GM23248 (cell line): ENCODE measurements at regions not wholly inside any gene's neighbourhood (a gene's known extent, or its start where the extent isn't known, plus 50 kb on each side); places are given as distances from the start of the nearest gene placed in this dataset.
"Not testable (repeated sequence)": the region's sequence is repeated elsewhere in the genome, so short reads cannot be mapped to it uniquely, and the experiment has no call there.

ENCODE experiments used
- DNase-seq: peaks from one replicate; pipeline ENCODE4 v3.0.0-alpha.2; 2015
- H2AFZ ChIP-seq: fragments of 200-600 bp; sonication (generic); 2 replicates; pipeline ENCODE4 v1.6.1; 2016; ENCODE audit warnings: antibody characterized with exemption
- H3F3A ChIP-seq: fragments of 200-600 bp; sonication (generic); 2 replicates; pipeline ENCODE4 v1.6.1; 2016; ENCODE audit warnings: mild to moderate bottlenecking, antibody characterized with exemption, mixed run types; ENCODE audit not compliant: insufficient read depth
- H3K27ac ChIP-seq: fragments of 200-600 bp; sonication (generic); 2 replicates; pipeline ENCODE4 v1.5.1; 2016; ENCODE audit warnings: mild to moderate bottlenecking
- H3K27me3 ChIP-seq: fragments of 200-600 bp; sonication (generic); replicated peaks from 2 replicates; pipeline ENCODE4 v1.6.1; 2016; ENCODE audit warnings: mild to moderate bottlenecking; ENCODE audit not compliant: insufficient read depth
- H3K36me3 ChIP-seq: fragments of 200-600 bp; sonication (generic); 2 replicates; pipeline ENCODE4 v1.6.1; 2016; ENCODE audit warnings: low read depth, mild to moderate bottlenecking
- H3K4me1 ChIP-seq: fragments of 200-600 bp; sonication (generic); 2 replicates; pipeline ENCODE4 v1.6.1; 2016; ENCODE audit warnings: mild to moderate bottlenecking; ENCODE audit not compliant: insufficient read depth
- H3K4me2 ChIP-seq: fragments of 200-600 bp; sonication (generic); one replicate; pipeline ENCODE4 v1.6.1; 2016; ENCODE audit warnings: mild to moderate bottlenecking; ENCODE audit not compliant: unreplicated experiment
- H3K4me3 ChIP-seq: fragments of 200-600 bp; sonication (generic); 2 replicates; pipeline ENCODE4 v1.5.1; 2016; ENCODE audit warnings: mild to moderate bottlenecking
- H3K79me2 ChIP-seq: fragments of 200-600 bp; sonication (generic); 2 replicates; pipeline ENCODE4 v1.6.1; 2016; ENCODE audit warnings: mild to moderate bottlenecking; ENCODE audit not compliant: insufficient read depth
- H3K9ac ChIP-seq: fragments of 200-600 bp; sonication (generic); 2 replicates; pipeline ENCODE4 v1.6.1; 2016; ENCODE audit warnings: mild to moderate bottlenecking
- H3K9me2 ChIP-seq: fragments of 200-600 bp; sonication (generic); 2 replicates; pipeline ENCODE4 v1.6.1; 2016; ENCODE audit warnings: mixed run types, mild to moderate bottlenecking, moderate library complexity; ENCODE audit not compliant: insufficient read depth
- H3K9me3 ChIP-seq: fragments of 200-600 bp; sonication (generic); one replicate; pipeline ENCODE4 v1.6.1; 2017; ENCODE audit warnings: low read depth
- H4K20me1 ChIP-seq: fragments of 200-600 bp; sonication (generic); 2 replicates; pipeline ENCODE4 v1.6.0; 2016; ENCODE audit not compliant: insufficient read depth
- EZH2 ChIP-seq: fragments of 200-600 bp; sonication (generic); IDR thresholded peaks from 2 replicates; pipeline ENCODE4 v1.6.1; 2018; ENCODE audit warnings: antibody characterized with exemption, mild to moderate bottlenecking; ENCODE audit not compliant: insufficient read depth, poor library complexity, severe bottlenecking
- EZH2phosphoT487 ChIP-seq: fragments of 200-600 bp; sonication (generic); IDR thresholded peaks from 2 replicates; pipeline ENCODE4 v1.6.1; 2018; ENCODE audit warnings: antibody characterized with exemption, moderate library complexity, mild to moderate bottlenecking, low read depth; ENCODE audit not compliant: insufficient read depth
- WGBS, 2 experiments: methylation state at CpG; one replicate each; pipeline ENCODE4 v1.1.6; 2015 to 2017; ENCODE audit warnings: low lambda C conversion rate in 2 of 2, low coverage in 1 of 2; ENCODE audit errors: missing lambda C conversion rate in 2 of 2; 5-methylcytosine and 5-hydroxymethylcytosine counted together
- in situ Hi-C: fragments of 300-500 bp; cut with MboI; formaldehyde crosslinking; loops from 2 replicates; pipeline ENCODE4 v1.15.0; 2020

GRCh38 chr17:54368906-54369305, 531.7 kb upstream of the TOM1L1 start:
- Histone ChIP-seq H3K27me3 (no peaks in the 10 kb centered on the region), H4K20me1 (no peaks in the 10 kb centered on the region), H3K36me3 (no peaks in the 10 kb centered on the region), H3K9me3 (no peaks in the 10 kb centered on the region), H3K9me2 (no peaks in the 10 kb centered on the region), H3K27ac (no peak overlapping the region), H3K9ac (no peak overlapping the region), H3K4me2 (no peak overlapping the region), H3F3A (no peaks in the 10 kb centered on the region), H3K79me2 (no peaks in the 10 kb centered on the region), H3K4me1 (no peaks in the 10 kb centered on the region), H2AFZ (no peak overlapping the region), H3K4me3 (no peak overlapping the region)
- DNase-seq, result no peak
- in situ Hi-C loops, result no loop called here
- no peak for TF ChIP-seq EZH2phosphoT487
- no peak for TF ChIP-seq EZH2

DNA sequence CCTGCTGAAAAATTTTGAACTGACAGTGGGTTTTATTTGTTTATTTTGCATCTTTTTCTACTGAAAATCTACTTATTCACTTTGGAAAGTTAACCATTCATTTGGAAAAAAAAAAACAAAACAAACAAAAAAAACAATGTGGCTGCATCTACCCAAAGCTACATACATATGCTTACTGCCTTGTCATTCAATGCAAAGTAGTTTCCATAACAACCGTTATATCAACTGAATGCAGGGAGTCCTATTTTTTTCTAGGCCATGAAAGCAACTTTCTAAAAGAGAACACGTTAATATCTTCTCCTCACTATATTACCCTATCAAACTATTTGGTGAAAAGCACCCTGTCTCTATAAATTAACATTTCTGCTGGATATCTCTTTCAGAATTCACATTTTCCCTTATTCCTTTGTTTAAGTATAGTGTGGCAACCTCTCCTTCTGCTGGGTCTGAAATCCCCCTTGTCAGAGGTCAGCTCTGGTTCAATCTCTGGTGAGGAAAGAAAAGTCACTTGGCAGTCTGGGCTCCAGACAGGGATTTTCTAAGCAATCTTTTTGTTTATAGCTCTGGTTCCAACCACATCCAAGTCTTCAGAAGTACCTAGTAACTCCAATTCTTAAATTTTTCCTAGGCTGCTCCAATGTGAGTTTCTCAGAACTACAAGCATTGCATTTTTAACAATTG, 528.4 kb upstream of the TOM1L1 start:
- no peak for TF ChIP-seq EZH2
- in situ Hi-C loops, result no loop called here
- Histone ChIP-seq H3K9ac (no peak overlapping the region), H2AFZ (no peak overlapping the region), H4K20me1 (no peaks in the 10 kb centered on the region), H3K9me2 (no peaks in the 10 kb centered on the region), H3F3A (no peaks in the 10 kb centered on the region), H3K9me3 (no peaks in the 10 kb centered on the region), H3K27ac (no peak overlapping the region), H3K4me1 (no peaks in the 10 kb centered on the region), H3K4me3 (no peak overlapping the region), H3K4me2 (no peak overlapping the region), H3K27me3 (no peaks in the 10 kb centered on the region), H3K79me2 (no peaks in the 10 kb centered on the region), H3K36me3 (no peaks in the 10 kb centered on the region)
- no peak for DNase-seq
- 0 to 6% methylated on average over 2 of the region's 2 CpGs for WGBS, 2 experiments

DNA sequence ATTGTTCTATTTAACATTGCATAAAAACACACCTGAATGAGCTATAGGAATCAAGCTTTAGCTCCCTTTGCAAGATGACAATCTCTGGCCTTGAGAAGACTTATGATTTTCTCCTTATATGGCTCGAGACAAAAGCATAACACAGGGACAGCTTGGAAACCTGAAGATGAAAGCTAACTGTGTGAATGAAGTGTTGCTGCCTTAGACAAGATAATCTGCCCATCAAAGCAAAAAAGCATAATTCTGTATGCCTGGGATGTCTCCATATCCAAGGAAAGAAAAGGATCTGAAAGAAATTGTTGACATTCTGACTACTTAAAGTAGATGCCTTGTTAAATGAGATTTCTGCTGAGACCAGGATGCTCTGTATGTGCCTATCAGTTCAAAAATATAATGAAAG, 526.7 kb upstream of the TOM1L1 start:
- no peak for TF ChIP-seq EZH2phosphoT487
- TF ChIP-seq EZH2, result no peak
- Histone ChIP-seq H2AFZ (no peak overlapping the region), H3K27me3 (no peaks in the 10 kb centered on the region), H3K27ac (no peak overlapping the region), H3K9me2 (no peaks in the 10 kb centered on the region), H3K4me3 (no peak overlapping the region), H3K79me2 (no peaks in the 10 kb centered on the region), H3K9ac (no peak overlapping the region), H4K20me1 (no peaks in the 10 kb centered on the region), H3K4me2 (no peak overlapping the region), H3K9me3 (no peaks in the 10 kb centered on the region), H3K4me1 (no peaks in the 10 kb centered on the region), H3F3A (no peaks in the 10 kb centered on the region), H3K36me3 (no peaks in the 10 kb centered on the region)
- 0% methylated on average over 1 of the region's 1 CpG for WGBS, 2 experiments
- DNase-seq, result no peak
- in situ Hi-C loops, result no loop called here

DNA sequence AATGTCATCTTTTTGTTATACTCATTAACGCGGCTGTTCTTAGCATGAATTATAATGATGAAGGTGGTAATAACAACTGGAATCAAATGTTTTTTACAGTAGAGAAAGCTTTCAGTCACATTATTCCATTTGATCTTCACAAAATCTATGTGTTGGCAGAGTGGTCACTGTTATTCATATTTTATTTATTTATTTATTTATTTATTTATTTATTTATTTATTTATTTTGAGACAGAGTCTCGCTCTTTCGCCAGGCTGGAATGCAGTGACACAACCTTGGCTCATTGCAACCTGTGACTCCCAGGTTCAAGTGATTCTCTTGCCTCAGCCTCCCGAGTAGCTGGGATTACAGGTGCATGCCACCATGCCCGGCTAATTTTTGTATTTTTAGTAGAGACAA, 524.2 kb upstream of the TOM1L1 start:
- H3K9me3 ChIP-seq, H3K9ac ChIP-seq, H4K20me1 ChIP-seq, DNase-seq, H3K4me1 ChIP-seq, H3K36me3 ChIP-seq, H3K9me2 ChIP-seq, H2AFZ ChIP-seq, in situ Hi-C loops, H3K79me2 ChIP-seq, H3K27ac ChIP-seq, H3K27me3 ChIP-seq, H3F3A ChIP-seq, H3K4me2 ChIP-seq, H3K4me3 ChIP-seq: not testable (repeated sequence)
- WGBS, 2 experiments, result 51 to 55% methylated on average over 6 of the region's 6 CpGs

DNA sequence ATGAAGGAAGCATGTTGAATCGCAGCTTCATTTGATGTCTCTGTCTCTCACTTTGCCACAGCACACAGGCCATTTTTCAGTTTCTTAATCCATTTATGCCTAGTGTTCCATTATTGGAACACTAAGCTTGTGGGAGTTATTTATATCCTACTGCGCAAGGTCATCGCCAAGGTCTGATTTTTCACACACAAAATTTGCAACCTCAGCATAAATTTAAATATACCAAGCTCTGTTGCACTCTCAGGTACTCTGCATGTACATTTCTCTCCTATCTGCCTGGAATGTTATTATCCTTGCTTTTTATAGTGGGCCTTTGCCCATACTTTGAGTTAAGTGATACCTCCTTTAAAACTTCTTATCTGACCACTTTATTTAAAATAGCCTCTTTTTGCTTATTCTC, 519.2 kb upstream of the TOM1L1 start:
- H3K4me3 ChIP-seq, result no peak overlapping the region
- in situ Hi-C loops, result no loop called here
- WGBS, 2 experiments, result 63 to 67% methylated on average over 3 of the region's 3 CpGs
- H2AFZ ChIP-seq, result no peak overlapping the region
- no peaks in the 10 kb centered on the region for H3F3A ChIP-seq
- no peaks in the 10 kb centered on the region for H3K4me1 ChIP-seq
- TF ChIP-seq EZH2, result no peak
- no peak for TF ChIP-seq EZH2phosphoT487
- no peak overlapping the region for H3K4me2 ChIP-seq
- no peaks in the 10 kb centered on the region for H3K27me3 ChIP-seq
- H3K9me3 ChIP-seq, result no peaks in the 10 kb centered on the region
- no peaks in the 10 kb centered on the region for H3K36me3 ChIP-seq
- no peaks in the 10 kb centered on the region for H4K20me1 ChIP-seq
- H3K9me2 ChIP-seq, result no peaks in the 10 kb centered on the region
- H3K27ac ChIP-seq, result no peak overlapping the region
- H3K9ac ChIP-seq, result no peak overlapping the region
- no peak for DNase-seq
- no peaks in the 10 kb centered on the region for H3K79me2 ChIP-seq
